ENCODE measurements at regions not wholly inside any gene's neighbourhood (a gene's known extent, or its start where the extent isn't known, plus 50 kb on each side); places are given as distances from the start of the nearest gene placed in this dataset.
"Not testable (repeated sequence)": the region's sequence is repeated elsewhere in the genome, so short reads cannot be mapped to it uniquely, and the experiment has no call there.

DNA sequence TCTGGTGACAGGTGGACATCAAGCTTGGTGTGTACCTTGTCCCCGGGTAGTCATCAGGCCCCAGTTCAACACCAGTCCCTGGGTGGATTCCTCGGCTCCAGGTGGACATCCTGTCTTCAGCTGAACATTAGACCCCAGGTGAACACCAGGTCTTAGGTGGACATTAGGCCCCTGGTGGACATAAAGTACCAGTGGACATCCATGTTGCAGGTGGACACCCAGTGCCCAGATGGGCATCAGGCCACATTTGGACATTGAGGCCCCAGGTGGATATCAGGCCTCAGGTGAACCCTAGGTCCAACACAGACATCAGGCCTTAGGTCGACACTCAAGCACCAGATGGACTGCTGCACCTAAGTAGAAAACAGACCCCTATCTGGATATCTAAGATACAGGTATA is 195.6 kb downstream of the POTEG start:
- H3K9me3 Mint-ChIP-seq; DNase-seq; ATAC-seq; POLR2A ChIA-PET; H3K27me3 Mint-ChIP-seq; CTCF ChIA-PET; H3K4me3 Mint-ChIP-seq; H3K4me1 Mint-ChIP-seq (ENCODE audit: low read depth); H3K27ac Mint-ChIP-seq; intact Hi-C loops (cut with micrococcal nuclease); H3K36me3 Mint-ChIP-seq (ENCODE audit: low read depth): not testable (repeated sequence)

DNA sequence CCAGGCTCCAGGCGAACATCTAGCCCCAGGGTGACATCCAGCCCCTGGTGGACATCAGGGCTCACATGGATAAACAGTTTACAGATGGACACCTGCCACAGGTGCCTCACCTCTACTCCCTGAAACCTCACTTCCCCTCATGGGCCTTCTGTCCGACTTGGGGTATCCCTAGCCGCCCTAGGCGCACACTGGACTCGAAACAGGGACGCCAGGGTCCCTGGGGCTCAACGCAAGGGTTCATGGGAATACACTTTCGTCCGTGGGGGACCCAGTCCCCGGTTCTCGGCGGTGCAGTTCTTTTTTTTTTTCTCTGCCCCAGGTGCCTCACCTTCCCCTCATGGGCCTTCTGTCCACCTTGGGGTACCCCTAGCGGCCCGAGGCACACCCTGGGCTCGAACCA is 194.2 kb downstream of the POTEG start:
- POLR2A ChIA-PET; ATAC-seq; H3K27me3 Mint-ChIP-seq; H3K36me3 Mint-ChIP-seq (ENCODE audit: low read depth); H3K27ac Mint-ChIP-seq; CTCF ChIA-PET; H3K9me3 Mint-ChIP-seq; DNase-seq; H3K4me1 Mint-ChIP-seq (ENCODE audit: low read depth); H3K4me3 Mint-ChIP-seq; intact Hi-C loops (cut with micrococcal nuclease): not testable (repeated sequence)

DNA sequence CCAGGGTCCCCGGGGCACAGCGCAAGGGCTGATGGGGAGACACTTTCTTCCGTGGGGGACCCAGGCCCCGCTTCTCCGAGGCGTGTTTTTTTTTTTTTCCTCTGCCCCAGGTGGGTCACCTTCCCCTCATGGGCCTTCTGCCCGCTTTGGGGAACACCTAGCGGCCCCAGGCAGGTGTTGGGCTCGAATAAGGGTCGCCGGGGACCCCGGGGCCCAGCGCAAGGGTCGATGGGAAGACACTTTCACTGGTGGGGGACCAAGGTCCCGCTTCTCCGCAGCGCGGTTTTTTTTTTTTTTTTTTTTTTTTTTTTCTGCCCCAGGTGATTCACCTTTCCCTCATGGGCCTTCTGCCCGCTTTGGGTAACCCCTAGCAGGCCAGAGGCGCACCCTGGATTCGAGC is 193.8 kb downstream of the POTEG start:
- H3K4me3 Mint-ChIP-seq; H3K27ac Mint-ChIP-seq; CTCF ChIA-PET; intact Hi-C loops (cut with micrococcal nuclease); H3K9me3 Mint-ChIP-seq; POLR2A ChIA-PET; H3K4me1 Mint-ChIP-seq (ENCODE audit: low read depth); H3K27me3 Mint-ChIP-seq; ATAC-seq; H3K36me3 Mint-ChIP-seq (ENCODE audit: low read depth); DNase-seq: not testable (repeated sequence)

DNA sequence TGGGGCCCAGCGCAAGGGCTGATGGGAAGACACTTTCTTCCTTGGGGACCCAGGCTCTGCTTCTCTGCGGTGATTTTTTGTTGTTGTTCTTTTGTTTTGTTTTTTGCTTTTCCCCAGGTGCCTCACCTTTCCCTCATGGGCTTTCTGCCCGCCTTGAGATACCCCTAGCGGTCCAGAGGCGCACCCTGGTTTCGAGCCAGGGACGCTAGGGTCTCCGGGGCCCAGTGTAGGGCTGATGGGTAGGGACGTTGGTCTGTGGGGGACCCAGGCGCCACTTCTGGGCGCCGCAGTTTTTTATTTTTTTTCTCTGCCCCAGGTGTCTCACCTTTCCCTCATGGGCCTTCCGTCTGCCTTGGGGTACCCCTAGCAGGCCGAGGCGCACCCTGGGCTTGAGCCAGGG is 192.7 kb downstream of the POTEG start:
- DNase-seq, CTCF ChIA-PET: not testable (repeated sequence)

DNA sequence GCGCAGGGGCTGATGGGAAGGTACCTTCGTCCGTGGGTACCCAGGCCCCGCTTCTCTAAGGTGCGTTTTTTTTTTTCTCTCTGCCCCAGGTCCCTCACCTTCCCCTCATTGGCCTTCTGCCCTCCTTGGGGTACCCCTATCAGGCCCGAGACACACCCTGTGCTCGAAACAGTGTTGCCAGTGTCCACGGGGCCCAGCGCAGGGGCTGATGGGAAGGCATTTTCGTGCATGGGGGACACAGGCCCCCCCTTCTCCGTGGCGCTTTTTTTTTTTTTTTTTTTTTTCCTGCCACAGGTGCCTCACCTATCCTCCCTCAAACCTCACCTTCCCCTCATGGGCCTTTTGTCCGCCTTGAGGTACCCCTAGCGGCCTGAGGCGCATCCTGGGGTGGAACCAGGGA is 191.6 kb downstream of the POTEG start:
- H3K36me3 Mint-ChIP-seq (ENCODE audit: low read depth); ATAC-seq; CTCF ChIA-PET: not testable (repeated sequence)

More for the DNA sequence above, 192.7 kb downstream of the POTEG start:
- H3K36me3 Mint-ChIP-seq (ENCODE audit: low read depth); POLR2A ChIA-PET; H3K4me1 Mint-ChIP-seq (ENCODE audit: low read depth); H3K9me3 Mint-ChIP-seq; H3K27ac Mint-ChIP-seq; intact Hi-C loops (cut with micrococcal nuclease); ATAC-seq; H3K4me3 Mint-ChIP-seq; H3K27me3 Mint-ChIP-seq: not testable (repeated sequence)

DNA sequence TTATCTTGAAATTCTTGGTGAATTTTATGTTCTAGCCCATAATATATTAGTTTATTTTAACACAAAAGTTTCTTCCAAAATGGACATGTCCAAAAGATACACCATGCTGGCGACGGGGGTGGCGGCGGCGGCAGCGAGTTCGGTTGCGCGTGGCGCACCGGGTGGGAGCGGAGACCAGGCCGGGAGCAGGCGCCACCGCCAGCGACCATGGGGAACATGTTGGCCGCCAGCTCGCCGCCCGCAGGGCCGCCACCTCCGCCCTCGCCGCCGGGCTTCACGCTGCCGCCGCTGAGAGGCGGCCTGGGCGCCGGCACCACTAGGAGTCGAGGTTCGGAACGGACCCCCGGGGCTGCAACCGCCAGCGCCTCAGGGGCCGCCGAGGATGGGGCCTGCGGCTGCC is 167.2 kb downstream of the POTEG start:
- CTCF ChIA-PET, ATAC-seq, H3K9me3 Mint-ChIP-seq: not testable (repeated sequence)

More for the DNA sequence above, 191.6 kb downstream of the POTEG start:
- H3K4me3 Mint-ChIP-seq; POLR2A ChIA-PET; H3K27ac Mint-ChIP-seq; DNase-seq; H3K9me3 Mint-ChIP-seq; H3K4me1 Mint-ChIP-seq (ENCODE audit: low read depth); H3K27me3 Mint-ChIP-seq; intact Hi-C loops (cut with micrococcal nuclease): not testable (repeated sequence)

DNA sequence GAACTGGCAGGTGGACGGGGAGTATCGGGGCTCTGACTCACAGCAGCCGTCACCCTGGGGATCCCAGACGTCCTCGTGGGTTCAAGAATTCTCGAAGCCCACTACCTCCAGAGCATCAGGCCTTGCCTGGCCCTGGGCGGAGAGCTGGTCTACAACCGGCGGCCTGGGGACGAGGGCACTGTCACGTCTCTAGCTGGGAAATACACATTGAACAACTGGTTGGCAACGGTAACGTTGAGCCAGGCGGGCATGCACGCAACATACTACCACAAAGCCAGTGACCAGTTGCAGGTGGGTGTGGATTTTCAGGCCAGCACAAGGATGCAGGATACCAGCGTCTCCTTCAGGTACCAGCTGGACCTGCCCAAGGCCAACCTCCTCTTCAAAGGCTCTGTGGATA is 166.5 kb downstream of the POTEG start:
- intact Hi-C loops (cut with micrococcal nuclease); POLR2A ChIA-PET; H3K36me3 Mint-ChIP-seq (ENCODE audit: low read depth); H3K27ac Mint-ChIP-seq; ATAC-seq; H3K4me3 Mint-ChIP-seq; H3K4me1 Mint-ChIP-seq (ENCODE audit: low read depth); CTCF ChIA-PET; H3K9me3 Mint-ChIP-seq; H3K27me3 Mint-ChIP-seq: not testable (repeated sequence)
- DNase-seq = peak; percentile 0

More for the DNA sequence above, 167.2 kb downstream of the POTEG start:
- H3K4me3 Mint-ChIP-seq; H3K4me1 Mint-ChIP-seq (ENCODE audit: low read depth); H3K36me3 Mint-ChIP-seq (ENCODE audit: low read depth); H3K27me3 Mint-ChIP-seq; intact Hi-C loops (cut with micrococcal nuclease); POLR2A ChIA-PET; DNase-seq; H3K27ac Mint-ChIP-seq: not testable (repeated sequence)

DNA sequence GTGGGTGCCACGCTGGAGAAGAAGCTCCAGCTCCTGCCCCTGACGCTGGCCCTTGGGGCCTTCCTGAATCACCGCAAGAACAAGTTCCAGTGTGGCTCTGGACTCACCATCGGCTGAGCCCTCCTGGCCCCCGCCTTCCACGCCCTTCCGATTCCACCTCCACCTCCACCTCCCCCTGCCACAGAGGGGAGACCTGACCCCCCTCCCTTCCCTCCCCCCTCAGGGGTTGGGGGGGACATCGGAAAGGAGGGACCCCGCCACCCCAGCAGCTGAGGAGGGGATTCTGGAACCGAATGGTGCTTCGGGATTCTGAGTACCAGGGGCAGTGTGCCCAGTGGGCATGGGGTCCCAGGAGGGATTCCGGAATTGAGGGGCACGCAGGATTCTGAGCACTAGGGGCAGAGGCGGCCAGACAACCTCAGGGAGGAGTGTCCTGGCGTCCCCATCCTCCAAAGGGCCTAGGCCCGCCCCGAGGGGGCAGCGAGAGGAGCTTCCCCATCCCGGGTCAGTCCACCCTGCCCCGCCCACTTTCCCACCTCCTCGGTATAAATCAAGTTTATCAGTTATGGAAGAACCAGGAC is 166.0 kb downstream of the POTEG start:
- H3K36me3 Mint-ChIP-seq (ENCODE audit: low read depth); POLR2A ChIA-PET: not testable (repeated sequence)

DNA sequence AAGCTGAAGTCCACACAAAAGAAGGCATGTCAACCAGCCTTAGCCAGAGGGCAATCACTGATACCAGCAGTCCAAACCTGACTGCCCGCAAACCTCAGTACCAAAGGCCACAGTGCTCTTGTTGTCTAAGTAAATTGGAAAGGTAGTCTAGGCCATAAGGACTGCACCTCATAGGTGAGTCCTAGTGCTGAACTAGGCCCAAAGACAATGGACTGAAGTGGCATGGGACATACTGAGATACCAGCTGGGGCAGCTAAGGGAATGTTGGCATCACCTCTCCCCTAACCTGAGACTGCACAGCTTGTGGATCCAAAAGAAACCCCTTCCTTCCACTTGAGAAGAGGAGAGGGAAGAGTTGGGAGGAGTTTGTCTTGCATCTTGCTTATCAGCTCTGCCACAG is 161.9 kb downstream of the POTEG start:
- H3K27ac Mint-ChIP-seq; H3K4me3 Mint-ChIP-seq; H3K9me3 Mint-ChIP-seq; H3K4me1 Mint-ChIP-seq (ENCODE audit: low read depth); ATAC-seq; POLR2A ChIA-PET; H3K36me3 Mint-ChIP-seq (ENCODE audit: low read depth); H3K27me3 Mint-ChIP-seq; CTCF ChIA-PET; DNase-seq; intact Hi-C loops (cut with micrococcal nuclease): not testable (repeated sequence)

More for the DNA sequence above, 166.0 kb downstream of the POTEG start:
- H3K9me3 Mint-ChIP-seq; ATAC-seq; H3K27me3 Mint-ChIP-seq; H3K4me1 Mint-ChIP-seq (ENCODE audit: low read depth); intact Hi-C loops (cut with micrococcal nuclease); H3K4me3 Mint-ChIP-seq; H3K27ac Mint-ChIP-seq; DNase-seq; CTCF ChIA-PET: not testable (repeated sequence)

DNA sequence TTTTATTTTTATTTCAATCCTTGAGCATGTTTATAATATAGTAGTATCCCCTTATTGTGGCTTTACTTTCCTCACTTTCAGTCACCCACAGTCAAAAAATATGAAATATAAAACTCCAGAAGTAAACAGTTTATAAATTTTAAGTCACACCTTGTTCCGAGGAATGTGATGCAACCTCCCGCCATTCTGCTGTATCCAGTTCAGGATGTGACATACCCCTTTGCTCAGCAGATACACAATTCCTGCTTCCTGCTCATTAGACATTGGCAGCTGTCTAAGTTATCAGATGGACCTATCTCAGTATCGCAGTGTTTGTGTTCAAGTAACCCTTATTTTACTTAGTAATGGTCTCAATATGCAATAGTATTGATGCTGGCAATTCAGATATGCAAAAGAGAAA is 144.5 kb downstream of the POTEG start:
- intact Hi-C loops (cut with micrococcal nuclease); H3K36me3 Mint-ChIP-seq (ENCODE audit: low read depth); H3K27me3 Mint-ChIP-seq; CTCF ChIA-PET; ATAC-seq; POLR2A ChIA-PET; H3K4me1 Mint-ChIP-seq (ENCODE audit: low read depth); H3K27ac Mint-ChIP-seq; H3K4me3 Mint-ChIP-seq; H3K9me3 Mint-ChIP-seq: not testable (repeated sequence)
- DNase-seq = peak; percentile 0

DNA sequence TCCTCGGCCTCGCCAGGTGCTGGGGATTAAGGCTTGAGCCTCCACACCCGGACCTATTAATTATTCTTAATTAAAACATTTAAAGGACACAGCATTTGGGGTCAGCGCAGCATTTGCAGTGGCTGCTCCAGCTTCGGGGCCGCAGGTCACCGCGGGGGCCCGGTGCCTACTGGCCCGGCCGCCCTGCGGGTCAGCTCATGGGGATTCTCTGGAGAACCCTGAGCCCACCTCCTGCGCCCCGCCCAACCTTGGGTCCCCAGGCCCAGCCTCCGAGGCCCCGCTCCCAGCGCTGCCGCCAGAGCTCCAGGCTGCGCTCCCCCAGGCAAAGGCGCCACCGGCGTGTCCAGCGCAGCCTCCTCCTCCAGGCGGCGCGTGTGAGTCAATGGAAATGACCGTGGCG is 133.9 kb downstream of the POTEG start:
- H3K9me3 Mint-ChIP-seq; H3K4me1 Mint-ChIP-seq (ENCODE audit: low read depth); ATAC-seq; CTCF ChIA-PET; H3K27ac Mint-ChIP-seq; H3K27me3 Mint-ChIP-seq; H3K4me3 Mint-ChIP-seq; POLR2A ChIA-PET; H3K36me3 Mint-ChIP-seq (ENCODE audit: low read depth); DNase-seq; intact Hi-C loops (cut with micrococcal nuclease): not testable (repeated sequence)

DNA sequence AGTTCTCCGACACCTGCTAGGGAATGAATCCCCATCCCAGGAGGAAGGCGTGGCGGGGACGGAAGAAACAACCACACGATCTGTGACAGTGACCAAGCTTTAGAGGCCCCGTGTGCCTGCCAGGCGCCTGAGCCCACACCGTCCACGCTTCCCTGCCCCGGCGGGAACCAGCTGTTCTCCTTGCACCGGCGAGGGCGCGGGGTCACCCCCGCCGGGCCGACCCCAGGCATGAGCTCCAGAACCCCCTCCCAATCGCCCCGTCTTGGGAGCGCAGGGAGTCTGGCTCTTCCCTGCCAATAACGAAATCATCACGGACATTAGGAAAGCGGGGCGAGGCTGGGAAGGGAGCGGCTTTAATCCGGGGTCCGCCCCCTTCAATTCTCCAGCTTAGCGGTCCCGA is 133.3 kb downstream of the POTEG start:
- H3K27ac Mint-ChIP-seq; intact Hi-C loops (cut with micrococcal nuclease); H3K27me3 Mint-ChIP-seq; H3K9me3 Mint-ChIP-seq; POLR2A ChIA-PET; H3K4me1 Mint-ChIP-seq (ENCODE audit: low read depth); DNase-seq; ATAC-seq; CTCF ChIA-PET; H3K4me3 Mint-ChIP-seq; H3K36me3 Mint-ChIP-seq (ENCODE audit: low read depth): not testable (repeated sequence)

DNA sequence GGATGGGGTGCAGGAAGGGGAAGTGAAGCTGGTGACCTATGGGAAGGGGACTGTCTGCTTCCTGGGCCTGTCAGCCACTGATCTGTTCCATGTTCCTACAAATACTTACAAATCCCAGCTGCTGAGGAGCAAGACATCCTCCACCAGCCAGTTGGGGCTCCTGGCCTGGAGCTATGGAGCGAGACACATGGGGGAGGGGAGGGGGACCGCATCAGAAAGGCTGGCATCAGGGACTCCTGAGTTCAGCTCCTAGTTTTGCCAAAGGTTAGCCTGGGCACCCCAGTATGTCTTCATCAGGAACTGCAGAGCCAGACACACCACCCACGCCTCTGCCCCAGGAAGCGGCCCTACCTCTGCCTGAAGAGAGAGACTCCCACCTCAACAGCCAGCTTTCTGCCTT is 130.3 kb downstream of the POTEG start:
- H3K4me3 Mint-ChIP-seq; ATAC-seq; H3K9me3 Mint-ChIP-seq; H3K27me3 Mint-ChIP-seq; H3K4me1 Mint-ChIP-seq (ENCODE audit: low read depth); H3K36me3 Mint-ChIP-seq (ENCODE audit: low read depth); POLR2A ChIA-PET; intact Hi-C loops (cut with micrococcal nuclease); DNase-seq; H3K27ac Mint-ChIP-seq; CTCF ChIA-PET: not testable (repeated sequence)
